ENCODE measurements at regions not wholly inside any gene's neighbourhood (a gene's known extent, or its start where the extent isn't known, plus 50 kb on each side); places are given as distances from the start of the nearest gene placed in this dataset.

DNA sequence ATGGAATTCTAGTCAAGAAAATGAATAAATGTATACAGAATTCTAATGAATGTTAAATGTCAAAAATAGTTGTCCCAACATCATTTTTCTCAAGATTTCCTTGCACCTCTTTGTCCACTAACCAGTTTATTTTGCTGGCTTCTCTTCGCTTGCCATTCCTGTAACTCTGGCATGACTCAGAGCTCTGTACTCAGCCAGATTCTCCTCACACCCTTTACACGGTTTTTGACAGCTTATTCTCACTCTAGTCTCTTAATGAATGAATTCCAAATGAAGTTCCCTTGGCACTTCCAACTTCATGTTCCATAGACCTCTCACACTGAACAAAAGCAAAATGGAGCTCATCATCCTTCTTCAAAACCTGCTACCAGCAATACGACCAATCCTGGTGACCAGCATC, 419.3 kb upstream of the SLIT2 start:
- TF ChIP-seq, protein P1, sequence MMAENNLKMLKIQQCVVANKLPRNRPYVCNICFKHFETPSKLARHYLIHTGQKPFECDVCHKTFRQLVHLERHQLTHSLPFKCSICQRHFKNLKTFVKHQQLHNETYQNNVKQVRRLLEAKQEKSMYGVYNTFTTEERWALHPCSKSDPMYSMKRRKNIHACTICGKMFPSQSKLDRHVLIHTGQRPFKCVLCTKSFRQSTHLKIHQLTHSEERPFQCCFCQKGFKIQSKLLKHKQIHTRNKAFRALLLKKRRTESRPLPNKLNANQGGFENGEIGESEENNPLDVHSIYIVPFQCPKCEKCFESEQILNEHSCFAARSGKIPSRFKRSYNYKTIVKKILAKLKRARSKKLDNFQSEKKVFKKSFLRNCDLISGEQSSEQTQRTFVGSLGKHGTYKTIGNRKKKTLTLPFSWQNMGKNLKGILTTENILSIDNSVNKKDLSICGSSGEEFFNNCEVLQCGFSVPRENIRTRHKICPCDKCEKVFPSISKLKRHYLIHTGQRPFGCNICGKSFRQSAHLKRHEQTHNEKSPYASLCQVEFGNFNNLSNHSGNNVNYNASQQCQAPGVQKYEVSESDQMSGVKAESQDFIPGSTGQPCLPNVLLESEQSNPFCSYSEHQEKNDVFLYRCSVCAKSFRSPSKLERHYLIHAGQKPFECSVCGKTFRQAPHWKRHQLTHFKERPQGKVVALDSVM (CRISPR knock-in tag; IDR thresholded peaks at IDR 0.05) = no peak
- TF ChIP-seq SP1 (IDR thresholded peaks at IDR 0.05) = no peak
- TF ChIP-seq SP1 (CRISPR knock-in tag; IDR thresholded peaks at IDR 0.05) = no peak
- TF ChIP-seq RAD51 (IDR thresholded peaks at IDR 0.05; ENCODE audit: borderline replicate concordance) = no peak
- no peak for TF ChIP-seq ZNF124 (CRISPR knock-in tag; IDR thresholded peaks at IDR 0.05)
- TF ChIP-seq, protein P2, sequence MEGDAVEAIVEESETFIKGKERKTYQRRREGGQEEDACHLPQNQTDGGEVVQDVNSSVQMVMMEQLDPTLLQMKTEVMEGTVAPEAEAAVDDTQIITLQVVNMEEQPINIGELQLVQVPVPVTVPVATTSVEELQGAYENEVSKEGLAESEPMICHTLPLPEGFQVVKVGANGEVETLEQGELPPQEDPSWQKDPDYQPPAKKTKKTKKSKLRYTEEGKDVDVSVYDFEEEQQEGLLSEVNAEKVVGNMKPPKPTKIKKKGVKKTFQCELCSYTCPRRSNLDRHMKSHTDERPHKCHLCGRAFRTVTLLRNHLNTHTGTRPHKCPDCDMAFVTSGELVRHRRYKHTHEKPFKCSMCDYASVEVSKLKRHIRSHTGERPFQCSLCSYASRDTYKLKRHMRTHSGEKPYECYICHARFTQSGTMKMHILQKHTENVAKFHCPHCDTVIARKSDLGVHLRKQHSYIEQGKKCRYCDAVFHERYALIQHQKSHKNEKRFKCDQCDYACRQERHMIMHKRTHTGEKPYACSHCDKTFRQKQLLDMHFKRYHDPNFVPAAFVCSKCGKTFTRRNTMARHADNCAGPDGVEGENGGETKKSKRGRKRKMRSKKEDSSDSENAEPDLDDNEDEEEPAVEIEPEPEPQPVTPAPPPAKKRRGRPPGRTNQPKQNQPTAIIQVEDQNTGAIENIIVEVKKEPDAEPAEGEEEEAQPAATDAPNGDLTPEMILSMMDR (CRISPR knock-in tag; IDR thresholded peaks at IDR 0.05) = no peak
- TF ChIP-seq STAT5B (CRISPR knock-in tag; IDR thresholded peaks at IDR 0.05) = no peak
- TF ChIP-seq SAFB2 (CRISPR knock-in tag; IDR thresholded peaks at IDR 0.05; ENCODE audit: borderline replicate concordance, low read depth) = no peak
- no peak for TF ChIP-seq ZNF34 (CRISPR knock-in tag; IDR thresholded peaks at IDR 0.05; ENCODE audit: borderline replicate concordance)
- no peak for TF ChIP-seq ZNF614 (CRISPR knock-in tag; IDR thresholded peaks at IDR 0.05; ENCODE audit: borderline replicate concordance)
- TF ChIP-seq, protein P3, sequence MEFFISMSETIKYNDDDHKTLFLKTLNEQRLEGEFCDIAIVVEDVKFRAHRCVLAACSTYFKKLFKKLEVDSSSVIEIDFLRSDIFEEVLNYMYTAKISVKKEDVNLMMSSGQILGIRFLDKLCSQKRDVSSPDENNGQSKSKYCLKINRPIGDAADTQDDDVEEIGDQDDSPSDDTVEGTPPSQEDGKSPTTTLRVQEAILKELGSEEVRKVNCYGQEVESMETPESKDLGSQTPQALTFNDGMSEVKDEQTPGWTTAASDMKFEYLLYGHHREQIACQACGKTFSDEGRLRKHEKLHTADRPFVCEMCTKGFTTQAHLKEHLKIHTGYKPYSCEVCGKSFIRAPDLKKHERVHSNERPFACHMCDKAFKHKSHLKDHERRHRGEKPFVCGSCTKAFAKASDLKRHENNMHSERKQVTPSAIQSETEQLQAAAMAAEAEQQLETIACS (CRISPR knock-in tag; IDR thresholded peaks at IDR 0.05) = no peak
- TF ChIP-seq FOXJ3 (CRISPR knock-in tag; IDR thresholded peaks at IDR 0.05; ENCODE audit: borderline replicate concordance) = no peak
- TF ChIP-seq CCAR2 (optimal IDR thresholded peaks at IDR 0.05; ENCODE audit: low read depth, low read length) = no peak
- TF ChIP-seq PCBP2 (optimal IDR thresholded peaks at IDR 0.05; ENCODE audit: low read depth, low read length, poor library complexity, severe bottlenecking) = no peak
- no peak for TF ChIP-seq NR1H2 (CRISPR knock-in tag; IDR thresholded peaks at IDR 0.05; ENCODE audit: borderline replicate concordance, low read depth)

Data from HepG2 (cell line).